Left lung (tissue), 4 donors: ENCODE measurements at regions not wholly inside any gene's neighbourhood (a gene's known extent, or its start where the extent isn't known, plus 50 kb on each side); places are given as distances from the start of the nearest gene placed in this dataset.
A peak's percentile ranks its signal among the peaks of the same experiment; 100 is the strongest.

ENCODE experiments used
- ATAC-seq: fragments of 200-7000 bp; cut with Tn5 transposase; one replicate; pipeline ENCODE4 v1.9.1; 2020; ENCODE audit warnings: moderate library complexity
- DNase-seq, 4 donors: peaks; one replicate each; pipeline ENCODE4 v3.0.0-alpha.2; 2013 to 2020
- H3K27ac ChIP-seq, 2 donors: fragments of 200-600 bp; sonication (generic) in 1 of 2; one replicate each; pipeline versions ENCODE4 v1.5.0 to v1.8.0; 2020 to 2021
- H3K27me3 ChIP-seq, 2 donors: fragments of 200-600 bp; sonication (generic) in 1 of 2; one replicate each; pipeline versions ENCODE4 v1.5.0 to v1.8.0; 2020 to 2021
- H3K36me3 ChIP-seq, 2 donors: fragments of 200-600 bp; sonication (generic) in 1 of 2; one replicate each; pipeline versions ENCODE4 v1.5.0 to v1.8.0; 2020 to 2021
- H3K4me1 ChIP-seq, 2 donors: fragments of 200-600 bp; one replicate each; pipeline ENCODE4 v1.8.0; 2021
- H3K4me3 ChIP-seq, 2 donors: fragments of 200-600 bp; sonication (generic) in 1 of 2; one replicate each; pipeline versions ENCODE4 v1.5.0 to v1.8.0; 2020 to 2021; ENCODE audit warnings: mild to moderate bottlenecking in 1 of 2
- H3K9me3 ChIP-seq, 2 donors: fragments of 200-600 bp; sonication (generic) in 1 of 2; one replicate each; pipeline versions ENCODE4 v1.5.0 to v1.8.0; 2020 to 2021
- intact Hi-C, 2 donors: fragments of 100-400 bp; cut with DNase I; formaldehyde crosslinking; loops; one replicate each; pipeline versions ENCODE4 v1.11.2 to v1.14.2; 2022
- TF ChIP-seq, protein P1 (sequence below), 2 donors: fragments of 200-600 bp; sonication (generic) in 1 of 2; IDR thresholded peaks; one replicate each; pipeline versions ENCODE4 v1.5.0 to v1.8.0; 2021; ENCODE audit warnings: antibody characterized with exemption in 2 of 2
- donor health status: DM: no; HTN: yes; CAD: no.
- donor health status: DM: no; HTN: no; CAD: no.

DNA sequence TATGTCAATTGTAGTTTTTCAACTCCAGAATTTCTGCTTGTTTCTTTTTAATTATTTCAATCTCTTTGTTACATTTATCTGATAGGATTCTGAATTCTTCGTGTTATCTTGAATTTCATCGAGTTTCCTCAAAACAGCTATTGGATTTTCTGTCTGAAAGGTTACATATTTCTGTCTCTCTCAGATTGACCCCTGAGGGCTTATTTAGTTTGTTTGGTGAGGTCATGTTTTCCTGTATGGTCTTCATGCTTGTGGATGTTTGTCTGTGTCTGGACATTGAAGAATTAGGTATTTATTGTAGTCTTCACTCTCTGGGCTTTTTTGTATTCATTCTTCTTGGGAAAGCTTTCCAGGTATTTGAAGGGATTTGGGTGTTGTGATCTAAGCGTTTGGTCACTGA lies 85.6 kb downstream of the SNAPC1 start:
- intact Hi-C loops: no loop called here
- no peak for DNase-seq
- no peaks in the 10 kb centered on the region for H3K27me3 ChIP-seq
- H3K36me3 ChIP-seq: no peaks in the 10 kb centered on the region
- H3K9me3 ChIP-seq: peaks cover 0 to 16% of the 10 kb centered on the region in 2 donors
- TF ChIP-seq, protein P1, sequence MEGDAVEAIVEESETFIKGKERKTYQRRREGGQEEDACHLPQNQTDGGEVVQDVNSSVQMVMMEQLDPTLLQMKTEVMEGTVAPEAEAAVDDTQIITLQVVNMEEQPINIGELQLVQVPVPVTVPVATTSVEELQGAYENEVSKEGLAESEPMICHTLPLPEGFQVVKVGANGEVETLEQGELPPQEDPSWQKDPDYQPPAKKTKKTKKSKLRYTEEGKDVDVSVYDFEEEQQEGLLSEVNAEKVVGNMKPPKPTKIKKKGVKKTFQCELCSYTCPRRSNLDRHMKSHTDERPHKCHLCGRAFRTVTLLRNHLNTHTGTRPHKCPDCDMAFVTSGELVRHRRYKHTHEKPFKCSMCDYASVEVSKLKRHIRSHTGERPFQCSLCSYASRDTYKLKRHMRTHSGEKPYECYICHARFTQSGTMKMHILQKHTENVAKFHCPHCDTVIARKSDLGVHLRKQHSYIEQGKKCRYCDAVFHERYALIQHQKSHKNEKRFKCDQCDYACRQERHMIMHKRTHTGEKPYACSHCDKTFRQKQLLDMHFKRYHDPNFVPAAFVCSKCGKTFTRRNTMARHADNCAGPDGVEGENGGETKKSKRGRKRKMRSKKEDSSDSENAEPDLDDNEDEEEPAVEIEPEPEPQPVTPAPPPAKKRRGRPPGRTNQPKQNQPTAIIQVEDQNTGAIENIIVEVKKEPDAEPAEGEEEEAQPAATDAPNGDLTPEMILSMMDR (IDR thresholded peaks at IDR 0.05): no peak
- H3K27ac ChIP-seq: no peak overlapping the region
- no peak for ATAC-seq
- no peaks in the 10 kb centered on the region for H3K4me1 ChIP-seq
- H3K4me3 ChIP-seq: no peak overlapping the region

DNA sequence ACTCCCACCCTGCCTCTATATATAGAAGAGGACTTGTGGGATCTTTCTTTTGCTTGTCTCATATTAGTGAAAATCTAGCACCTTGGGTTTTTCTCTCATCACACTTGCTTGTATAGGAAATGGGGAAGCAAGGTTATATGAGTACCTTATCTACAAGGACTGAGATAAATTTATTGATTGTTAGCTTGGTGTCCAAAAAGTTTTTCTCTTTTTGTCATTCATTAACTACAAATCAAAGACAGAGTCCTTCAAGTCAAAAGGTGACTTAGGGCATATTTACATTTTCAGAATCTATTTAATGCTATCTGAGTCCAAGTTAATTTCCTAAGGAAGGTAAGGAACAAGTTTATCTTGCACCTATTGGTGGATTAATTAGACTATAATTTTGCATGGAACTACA lies 92.7 kb downstream of the SNAPC1 start:
- no peak overlapping the region for H3K4me3 ChIP-seq
- no peaks in the 10 kb centered on the region for H3K27me3 ChIP-seq
- DNase-seq (no peak), ATAC-seq (no peak)
- no peaks in the 10 kb centered on the region for H3K9me3 ChIP-seq
- TF ChIP-seq, protein P1 (IDR thresholded peaks at IDR 0.05): no peak
- H3K4me1 ChIP-seq: no peaks in the 10 kb centered on the region
- intact Hi-C loops: no loop called here
- H3K27ac ChIP-seq: no peak overlapping the region
- H3K36me3 ChIP-seq: no peaks in the 10 kb centered on the region

DNA sequence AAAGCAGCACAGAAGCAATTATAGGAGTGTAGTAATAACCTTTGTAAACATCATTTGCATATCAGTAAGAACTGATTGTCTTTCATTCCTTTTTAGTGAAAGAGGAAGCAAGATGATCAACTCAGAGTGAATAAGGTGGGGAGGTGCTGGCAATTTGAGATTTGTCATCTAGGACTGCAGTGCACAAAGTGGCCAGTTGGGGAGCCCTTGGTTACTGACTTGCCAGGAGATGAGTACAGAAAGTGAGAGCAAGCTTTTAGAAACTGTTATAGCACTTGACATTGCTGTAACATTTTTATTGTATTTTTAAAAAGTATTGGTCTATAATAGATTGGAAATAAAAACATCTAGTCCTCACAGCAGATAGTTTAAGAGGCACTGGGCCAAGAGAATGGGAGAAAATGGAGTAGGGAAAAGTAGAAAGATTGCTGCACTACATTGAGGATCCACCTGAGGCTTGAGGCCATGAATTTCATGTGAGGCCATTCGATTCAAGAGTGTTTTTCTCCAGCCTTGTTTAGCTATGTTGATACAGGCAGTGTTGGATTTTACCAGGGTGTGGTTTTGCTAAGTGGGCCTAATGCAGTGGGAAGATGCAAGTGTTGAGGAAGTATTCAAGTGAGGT lies 98.2 kb downstream of the SNAPC1 start:
- Histone ChIP-seq H3K27ac (no peak overlapping the region), H3K4me1 (no peaks in the 10 kb centered on the region), H3K4me3 (no peak overlapping the region), H3K27me3 (no peaks in the 10 kb centered on the region), H3K36me3 (no peaks in the 10 kb centered on the region), H3K9me3 (no peaks in the 10 kb centered on the region)
- intact Hi-C loops: no loop called here
- TF ChIP-seq, protein P1 (IDR thresholded peaks at IDR 0.05): peak; percentile 69 to 74
- DNase-seq: peak in 1 of 4 donors; percentile 47
- peak; percentile 87 for ATAC-seq

GRCh38 chr14:61861320-61861865 lies 99.2 kb downstream of the SNAPC1 start:
- DNase-seq (no peak), ATAC-seq (no peak)
- no peak overlapping the region for H3K27ac ChIP-seq
- H3K36me3 ChIP-seq: no peaks in the 10 kb centered on the region
- no peaks in the 10 kb centered on the region for H3K9me3 ChIP-seq
- H3K27me3 ChIP-seq: no peaks in the 10 kb centered on the region
- intact Hi-C loops: no loop called here
- no peak overlapping the region for H3K4me3 ChIP-seq
- no peaks in the 10 kb centered on the region for H3K4me1 ChIP-seq
- TF ChIP-seq, protein P1 (IDR thresholded peaks at IDR 0.05): no peak

- intact Hi-C loops: no loop called here
- no peaks in the 10 kb centered on the region for H3K27me3 ChIP-seq
- no peaks in the 10 kb centered on the region for H3K9me3 ChIP-seq
- no peak overlapping the region for H3K4me3 ChIP-seq
- H3K27ac ChIP-seq: no peak overlapping the region
- TF ChIP-seq, protein P1 (IDR thresholded peaks at IDR 0.05): no peak
- no peak for ATAC-seq
- DNase-seq: peak in 1 of 4 donors; percentile 68
- no peaks in the 10 kb centered on the region for H3K36me3 ChIP-seq
- no peaks in the 10 kb centered on the region for H3K4me1 ChIP-seq
Measured at GRCh38 chr14:61864329-61864898, 102.2 kb downstream of the SNAPC1 start.
